ENCODE measurements at regions not wholly inside any gene's neighbourhood (a gene's known extent, or its start where the extent isn't known, plus 50 kb on each side); places are given as distances from the start of the nearest gene placed in this dataset.

GRCh38 chr16:65622151-65622550 is 500.3 kb upstream of the CDH11 start:
- H3K27me3 ChIP-seq = peaks cover 4% of the 10 kb centered on the region
- no peak overlapping the region for H3K4me3 ChIP-seq
- H3K27ac ChIP-seq = no peak overlapping the region
- no peak for TF ChIP-seq EP300 (IDR thresholded peaks at IDR 0.05)
- no peak for TF ChIP-seq POLR2AphosphoS5 (IDR thresholded peaks at IDR 0.05)
- TF ChIP-seq, protein P1, sequence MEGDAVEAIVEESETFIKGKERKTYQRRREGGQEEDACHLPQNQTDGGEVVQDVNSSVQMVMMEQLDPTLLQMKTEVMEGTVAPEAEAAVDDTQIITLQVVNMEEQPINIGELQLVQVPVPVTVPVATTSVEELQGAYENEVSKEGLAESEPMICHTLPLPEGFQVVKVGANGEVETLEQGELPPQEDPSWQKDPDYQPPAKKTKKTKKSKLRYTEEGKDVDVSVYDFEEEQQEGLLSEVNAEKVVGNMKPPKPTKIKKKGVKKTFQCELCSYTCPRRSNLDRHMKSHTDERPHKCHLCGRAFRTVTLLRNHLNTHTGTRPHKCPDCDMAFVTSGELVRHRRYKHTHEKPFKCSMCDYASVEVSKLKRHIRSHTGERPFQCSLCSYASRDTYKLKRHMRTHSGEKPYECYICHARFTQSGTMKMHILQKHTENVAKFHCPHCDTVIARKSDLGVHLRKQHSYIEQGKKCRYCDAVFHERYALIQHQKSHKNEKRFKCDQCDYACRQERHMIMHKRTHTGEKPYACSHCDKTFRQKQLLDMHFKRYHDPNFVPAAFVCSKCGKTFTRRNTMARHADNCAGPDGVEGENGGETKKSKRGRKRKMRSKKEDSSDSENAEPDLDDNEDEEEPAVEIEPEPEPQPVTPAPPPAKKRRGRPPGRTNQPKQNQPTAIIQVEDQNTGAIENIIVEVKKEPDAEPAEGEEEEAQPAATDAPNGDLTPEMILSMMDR (IDR thresholded peaks at IDR 0.05) = no peak
- TF ChIP-seq POLR2A (IDR thresholded peaks at IDR 0.05) = no peak
- DNase-seq (ENCODE audit: low spot score in 2 of 2) = no peak
- WGBS = 90% methylated on average over 5 of the region's 5 CpGs
- H3K4me1 ChIP-seq = no peaks in the 10 kb centered on the region
- no peaks in the 10 kb centered on the region for H3K36me3 ChIP-seq
- no peaks in the 10 kb centered on the region for H3K9me3 ChIP-seq

GRCh38 chr16:65621640-65622039 is 499.8 kb upstream of the CDH11 start:
- no peak for DNase-seq (ENCODE audit: low spot score in 2 of 2)
- H3K36me3 ChIP-seq = no peaks in the 10 kb centered on the region
- no peaks in the 10 kb centered on the region for H3K9me3 ChIP-seq
- WGBS = 87% methylated on average over 3 of the region's 3 CpGs
- no peak overlapping the region for H3K27ac ChIP-seq
- peaks cover 4% of the 10 kb centered on the region for H3K27me3 ChIP-seq
- no peak overlapping the region for H3K4me3 ChIP-seq
- TF ChIP-seq EP300 (IDR thresholded peaks at IDR 0.05) = no peak
- no peak for TF ChIP-seq POLR2A (IDR thresholded peaks at IDR 0.05)
- TF ChIP-seq, protein P1 (IDR thresholded peaks at IDR 0.05) = no peak
- no peaks in the 10 kb centered on the region for H3K4me1 ChIP-seq

DNA sequence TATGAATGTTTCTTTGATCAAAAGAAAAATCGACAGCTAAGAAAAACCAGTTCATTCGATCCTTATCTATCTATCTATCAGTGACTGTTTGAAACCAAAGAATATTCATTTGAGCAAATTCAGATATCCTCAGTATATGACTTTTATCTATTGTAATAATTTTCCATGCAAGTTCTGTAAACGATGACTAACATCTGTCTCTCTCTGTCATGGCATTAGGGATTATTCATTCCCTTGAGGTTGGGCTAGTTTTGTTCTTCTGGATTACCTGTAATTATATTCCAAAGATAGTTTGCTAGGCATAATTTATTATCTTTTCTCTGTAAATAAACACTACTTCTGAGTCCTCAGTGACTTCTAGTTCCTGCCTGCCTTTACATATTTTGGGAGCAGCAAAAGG is 497.7 kb upstream of the CDH11 start:
- no peak for TF ChIP-seq POLR2AphosphoS5 (IDR thresholded peaks at IDR 0.05)
- TF ChIP-seq, protein P1 (IDR thresholded peaks at IDR 0.05) = no peak
- TF ChIP-seq POLR2A (IDR thresholded peaks at IDR 0.05) = no peak
- no peak for TF ChIP-seq EP300 (IDR thresholded peaks at IDR 0.05)
- no peaks in the 10 kb centered on the region for H3K36me3 ChIP-seq
- no peak overlapping the region for H3K27ac ChIP-seq
- peaks cover 4% of the 10 kb centered on the region for H3K27me3 ChIP-seq
- H3K4me1 ChIP-seq = no peaks in the 10 kb centered on the region
- no peak overlapping the region for H3K4me3 ChIP-seq
- DNase-seq (ENCODE audit: low spot score in 2 of 2) = no peak
- H3K9me3 ChIP-seq = no peaks in the 10 kb centered on the region
- WGBS = 53% methylated on average over 3 of the region's 3 CpGs

DNA sequence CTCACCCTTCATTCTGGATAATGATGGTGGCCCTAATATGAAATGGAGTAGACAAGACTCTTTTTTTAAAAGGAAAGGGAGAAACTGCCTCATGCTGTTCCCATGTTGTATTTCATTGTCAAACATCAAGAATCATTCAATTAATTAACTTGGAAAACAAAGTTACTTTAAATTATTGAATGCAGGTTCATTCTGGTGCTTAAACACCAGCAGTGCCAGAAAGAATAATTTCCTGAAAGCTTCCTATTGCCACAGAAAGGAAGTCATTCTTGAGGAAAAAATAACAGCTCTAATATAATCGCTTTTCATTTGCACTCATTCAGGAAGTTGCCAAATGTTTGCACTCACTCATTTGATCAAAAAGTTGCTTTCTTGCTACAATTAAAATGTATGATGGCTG is 497.1 kb upstream of the CDH11 start:
- H3K27me3 ChIP-seq = peaks cover 4% of the 10 kb centered on the region
- DNase-seq (ENCODE audit: low spot score in 2 of 2) = no peak
- WGBS = 31% methylated on average over 1 of the region's 1 CpG
- no peak overlapping the region for H3K4me3 ChIP-seq
- no peaks in the 10 kb centered on the region for H3K4me1 ChIP-seq
- TF ChIP-seq, protein P1 (IDR thresholded peaks at IDR 0.05) = no peak
- TF ChIP-seq EP300 (IDR thresholded peaks at IDR 0.05) (no peak), POLR2AphosphoS5 (IDR thresholded peaks at IDR 0.05) (no peak), POLR2A (IDR thresholded peaks at IDR 0.05) (no peak)
- no peaks in the 10 kb centered on the region for H3K9me3 ChIP-seq
- H3K27ac ChIP-seq = no peak overlapping the region
- no peaks in the 10 kb centered on the region for H3K36me3 ChIP-seq

GRCh38 chr16:65618333-65618732 is 496.5 kb upstream of the CDH11 start:
- TF ChIP-seq POLR2AphosphoS5 (IDR thresholded peaks at IDR 0.05) (no peak), EP300 (IDR thresholded peaks at IDR 0.05) (no peak), POLR2A (IDR thresholded peaks at IDR 0.05) (no peak)
- TF ChIP-seq, protein P1 (IDR thresholded peaks at IDR 0.05) = no peak
- Histone ChIP-seq H3K4me1 (no peaks in the 10 kb centered on the region), H3K36me3 (no peaks in the 10 kb centered on the region), H3K4me3 (no peak overlapping the region), H3K9me3 (no peaks in the 10 kb centered on the region), H3K27ac (no peak overlapping the region), H3K27me3 (peaks cover 4% of the 10 kb centered on the region)
- 59% methylated on average over 2 of the region's 2 CpGs for WGBS
- no peak for DNase-seq (ENCODE audit: low spot score in 2 of 2)

Measured in suprapubic skin (tissue), 4 donors.